H1 (cell line): ENCODE measurements at regions not wholly inside any gene's neighbourhood (a gene's known extent, or its start where the extent isn't known, plus 50 kb on each side); places are given as distances from the start of the nearest gene placed in this dataset.

Experiments used
- MAFK ChIP-seq: IDR thresholded peaks from 2 replicates; pipeline ENCODE4 v1.6.1; 2012; ENCODE audit warnings: low read depth, mild to moderate bottlenecking, improper control_type of control experiment, low read length
- RFX5 ChIP-seq: IDR thresholded peaks from 2 replicates; pipeline ENCODE4 v1.6.1; 2011; ENCODE audit warnings: low read depth, low read length, improper control_type of control experiment, borderline replicate concordance
- TAF7 ChIP-seq: optimal IDR thresholded peaks from 2 replicates; pipeline ENCODE3; 2011; ENCODE audit warnings: low read depth, mild to moderate bottlenecking, inconsistent platforms, low read length, moderate library complexity, borderline replicate concordance

DNA sequence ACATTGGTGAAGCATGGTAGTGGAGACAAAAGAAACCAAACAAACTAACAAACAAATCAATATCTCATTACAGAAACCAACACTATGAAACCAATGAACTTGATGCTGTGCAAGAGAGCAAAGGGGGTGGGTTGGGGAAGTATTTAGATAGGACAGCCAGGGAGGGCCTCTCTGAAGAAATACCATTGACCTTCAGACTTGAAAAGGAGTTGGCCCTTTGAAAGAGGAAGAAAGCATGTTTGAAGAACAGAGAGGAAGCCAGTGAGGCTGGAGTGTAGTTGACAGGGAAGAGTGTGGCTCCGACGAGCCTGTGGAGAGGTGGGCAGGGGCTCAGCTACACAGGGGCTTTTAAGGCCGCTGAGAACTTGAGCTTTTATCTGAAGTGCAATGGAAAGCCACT is 151.0 kb upstream of the GATA6 start (continued):
- no peak for TF ChIP-seq TAF7
- TF ChIP-seq RFX5: no peak
- TF ChIP-seq MAFK: no peak
- TF ChIP-seq, all 59 proteins: peak for 0
